OCI-LY7 (cell line): ENCODE measurements at regions not wholly inside any gene's neighbourhood (a gene's known extent, or its start where the extent isn't known, plus 50 kb on each side); places are given as distances from the start of the nearest gene placed in this dataset.

ENCODE experiments used
- BruUV-seq: library from RNA; stranded (reverse); fragments of 400-500 nt; replicated peaks from 2 replicates; lab custom pipeline; 2021; lab: Mats Ljungman, UMichigan
- CTCF ChIA-PET: fragments of 300-600 bp; sonication (Branson Sonifier 250); formaldehyde crosslinking; loops from one replicate; lab custom pipeline; 2022; ENCODE audit warnings: antibody characterized with exemption; ENCODE audit not compliant: unreplicated experiment; lab: Charles Lee
- POLR2A ChIA-PET: fragments of 300-600 bp; sonication (Branson Sonifier 250); formaldehyde crosslinking; loops from one replicate; lab custom pipeline; 2022; ENCODE audit warnings: antibody characterized with exemption; lab: Charles Lee
- DNase-seq: peaks from one replicate; pipeline ENCODE4 v3.0.0-alpha.2; 2015; ENCODE audit warnings: low spot score
- H2AFZ ChIP-seq: fragments of 200-600 bp; sonication (generic), shearing (Covaris generic); 2 replicates; pipeline ENCODE4 v1.6.1; 2014; ENCODE audit warnings: mild to moderate bottlenecking, antibody characterized with exemption, low read length, moderate library complexity
- H3K27ac ChIP-seq: fragments of 200-600 bp; sonication (generic); 2 replicates; pipeline ENCODE4 v1.5.1; 2014; ENCODE audit warnings: mixed run types, low read depth, mild to moderate bottlenecking, moderate library complexity, low read length, inconsistent platforms; ENCODE audit not compliant: poor library complexity, severe bottlenecking
- H3K36me3 ChIP-seq: fragments of 200-600 bp; sonication (generic); 2 replicates; pipeline ENCODE4 v1.6.1; 2014; ENCODE audit warnings: mild to moderate bottlenecking, antibody characterized with exemption, low read length, moderate library complexity, mixed read lengths; ENCODE audit not compliant: insufficient read depth
- H3K4me1 ChIP-seq: fragments of 200-600 bp; sonication (generic); 2 replicates; pipeline ENCODE4 v1.5.1; 2014; ENCODE audit warnings: mild to moderate bottlenecking, low read length; ENCODE audit not compliant: insufficient read depth, poor library complexity, severe bottlenecking
- H3K4me2 ChIP-seq: fragments of 200-600 bp; sonication (generic); 2 replicates; pipeline ENCODE4 v1.6.1; 2014; ENCODE audit warnings: mild to moderate bottlenecking, low read length
- H3K4me3 ChIP-seq: fragments of 200-600 bp; sonication (generic); 2 replicates; pipeline ENCODE4 v1.5.1; 2014; ENCODE audit warnings: mild to moderate bottlenecking, low read depth, low read length; ENCODE audit not compliant: poor library complexity, severe bottlenecking
- H3K79me2 ChIP-seq: fragments of 200-600 bp; sonication (generic); 2 replicates; pipeline ENCODE4 v1.6.1; 2016; ENCODE audit warnings: low read depth, mild to moderate bottlenecking, low read length, moderate library complexity, mixed read lengths; ENCODE audit not compliant: insufficient read depth
- H3K9me2 ChIP-seq: fragments of 200-600 bp; sonication (generic); 2 replicates; pipeline ENCODE4 v1.6.1; 2016; ENCODE audit warnings: mild to moderate bottlenecking, low read length, mixed read lengths; ENCODE audit not compliant: insufficient read depth
- H3K9me3 ChIP-seq: fragments of 200-600 bp; sonication (generic); 2 replicates; pipeline ENCODE4 v1.6.1; 2014; ENCODE audit warnings: mild to moderate bottlenecking, mixed run types, low read length, mixed read lengths
- H4K20me1 ChIP-seq: fragments of 200-600 bp; sonication (generic); 2 replicates; pipeline ENCODE4 v1.6.1; 2014; ENCODE audit warnings: mild to moderate bottlenecking, antibody characterized with exemption, low read length, moderate library complexity, mixed read lengths; ENCODE audit not compliant: insufficient read depth
- CTCF ChIP-seq: fragments of 200-600 bp; sonication (generic); conservative IDR thresholded peaks from 2 replicates; pipeline ENCODE4 v1.5.1; 2014; ENCODE audit warnings: mild to moderate bottlenecking, antibody characterized with exemption, low read length, moderate library complexity, mixed read lengths
- EZH2phosphoT487 ChIP-seq: fragments of 200-600 bp; sonication (generic); IDR thresholded peaks from 2 replicates; pipeline ENCODE4 v1.6.1; 2018; ENCODE audit warnings: low read depth, borderline replicate concordance, mild to moderate bottlenecking, mixed run types, antibody characterized with exemption, low read length, moderate library complexity, mixed read lengths
- intact Hi-C: fragments of 100-400 bp; cut with micrococcal nuclease; formaldehyde crosslinking; loops from one replicate; pipeline ENCODE4 v1.10.0; 2022; ENCODE audit not compliant: unreplicated experiment

GRCh38 chr2:187220071-187220470, 228.0 kb downstream of the CALCRL start:
- ChIA-PET POLR2A (no interaction called here), CTCF (no interaction called here)
- no peak overlapping the region for H3K4me2 ChIP-seq
- H4K20me1 ChIP-seq: no peaks in the 10 kb centered on the region
- H3K4me1 ChIP-seq: no peaks in the 10 kb centered on the region
- BruUV-seq: no TSS peak
- H3K9me2 ChIP-seq: no peaks in the 10 kb centered on the region
- no peak overlapping the region for H3K27ac ChIP-seq
- H3K4me3 ChIP-seq: no peak overlapping the region
- intact Hi-C loops: no loop called here
- no peak for TF ChIP-seq EZH2phosphoT487
- TF ChIP-seq CTCF: no peak
- H2AFZ ChIP-seq: no peak overlapping the region
- no peaks in the 10 kb centered on the region for H3K36me3 ChIP-seq
- DNase-seq: no peak
- no peaks in the 10 kb centered on the region for H3K79me2 ChIP-seq
- H3K9me3 ChIP-seq: no peaks in the 10 kb centered on the region

- DNase-seq: no peak
- Histone ChIP-seq H3K79me2 (no peaks in the 10 kb centered on the region), H4K20me1 (no peaks in the 10 kb centered on the region), H3K27ac (no peak overlapping the region), H3K9me2 (no peaks in the 10 kb centered on the region), H3K4me3 (no peak overlapping the region), H3K36me3 (no peaks in the 10 kb centered on the region), H3K4me1 (no peaks in the 10 kb centered on the region), H2AFZ (no peak overlapping the region), H3K4me2 (no peak overlapping the region), H3K9me3 (no peaks in the 10 kb centered on the region)
- no peak for TF ChIP-seq EZH2phosphoT487
- TF ChIP-seq CTCF: no peak
- CTCF ChIA-PET: no interaction called here
- POLR2A ChIA-PET: no interaction called here
- BruUV-seq: no TSS peak
- intact Hi-C loops: no loop called here
Observed at GRCh38 chr2:187215532-187216240, 232.4 kb downstream of the CALCRL start.

DNA sequence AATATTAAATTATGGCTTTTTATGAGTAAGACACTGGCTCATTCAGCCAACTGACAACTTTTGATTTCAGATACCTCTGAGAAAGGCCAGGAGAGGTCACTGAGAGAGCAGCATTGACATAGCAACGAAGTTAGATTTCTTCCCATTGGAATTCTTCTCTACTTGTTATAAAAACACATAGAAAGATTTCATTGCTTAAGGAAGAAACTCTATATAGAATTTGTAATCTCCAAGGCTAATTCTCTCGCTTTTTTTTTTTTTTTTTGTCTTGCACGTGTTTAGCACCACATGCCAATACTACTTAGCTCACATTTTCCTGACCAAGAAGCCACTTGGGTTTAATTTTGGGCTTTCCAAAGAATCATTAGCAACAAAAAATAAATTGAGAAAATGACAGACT, 233.7 kb downstream of the CALCRL start:
- no peak for DNase-seq
- H3K4me1 ChIP-seq: no peaks in the 10 kb centered on the region
- intact Hi-C loops: no loop called here
- no peak overlapping the region for H3K4me2 ChIP-seq
- H4K20me1 ChIP-seq: no peaks in the 10 kb centered on the region
- H3K27ac ChIP-seq: no peak overlapping the region
- no peak for TF ChIP-seq CTCF
- no peak for TF ChIP-seq EZH2phosphoT487
- H3K9me2 ChIP-seq: no peaks in the 10 kb centered on the region
- no TSS peak for BruUV-seq
- no peak overlapping the region for H3K4me3 ChIP-seq
- H3K36me3 ChIP-seq: no peaks in the 10 kb centered on the region
- H2AFZ ChIP-seq: no peak overlapping the region
- ChIA-PET CTCF (no interaction called here), POLR2A (interaction anchor here (0.7 kb wide), 1 partner anchor 263 kb away, joined by 3 read pairs; no protein-coding TSS in a partner anchor)
- H3K79me2 ChIP-seq: no peaks in the 10 kb centered on the region
- no peaks in the 10 kb centered on the region for H3K9me3 ChIP-seq
